Astrocyte (in vitro differentiated cells and primary cell): ENCODE measurements at regions not wholly inside any gene's neighbourhood (a gene's known extent, or its start where the extent isn't known, plus 50 kb on each side); places are given as distances from the start of the nearest gene placed in this dataset.

Experiments
- DNase-seq: peaks from one replicate; pipeline ENCODE4 v3.0.0-alpha.2; 2010; ENCODE audit warnings: low read depth
- FAIRE-seq: peaks from 2 replicates; lab custom pipeline; 2011; peaks lifted over from hg19 to GRCh38; lab: Jason Lieb, UNC
- H2AFZ ChIP-seq: 2 replicates; pipeline ENCODE4 v1.6.0; 2012; ENCODE audit warnings: low read depth, low read length, inconsistent platforms
- H3K27ac ChIP-seq: 2 replicates; pipeline ENCODE4 v1.5.1; 2011; ENCODE audit warnings: low read depth, low read length, inconsistent platforms
- H3K27me3 ChIP-seq: 2 replicates; pipeline ENCODE4 v1.6.0; 2011; ENCODE audit warnings: low read length, inconsistent platforms; ENCODE audit not compliant: insufficient read depth
- H3K36me3 ChIP-seq: 2 replicates; pipeline ENCODE4 v1.5.1; 2011; ENCODE audit warnings: low read length, inconsistent platforms; ENCODE audit not compliant: insufficient read depth
- H3K4me1 ChIP-seq: 2 replicates; pipeline ENCODE4 v1.5.1; 2011; ENCODE audit warnings: low read length, inconsistent platforms; ENCODE audit not compliant: insufficient read depth
- H3K4me2 ChIP-seq: 2 replicates; pipeline ENCODE4 v1.6.0; 2012; ENCODE audit warnings: low read length, inconsistent platforms
- H3K4me3 ChIP-seq: 2 replicates; pipeline ENCODE4 v1.5.1; 2011; ENCODE audit warnings: low read depth, mild to moderate bottlenecking, low read length, inconsistent platforms; ENCODE audit not compliant: insufficient read depth
- H3K79me2 ChIP-seq: 2 replicates; pipeline ENCODE4 v1.6.0; 2012; ENCODE audit warnings: mild to moderate bottlenecking, low read length, inconsistent platforms; ENCODE audit not compliant: insufficient read depth
- H3K9ac ChIP-seq: 2 replicates; pipeline ENCODE4 v1.6.0; 2012; ENCODE audit warnings: mild to moderate bottlenecking, low read length, inconsistent platforms
- H3K9me3 ChIP-seq: 2 replicates; pipeline ENCODE4 v1.5.1; 2012; ENCODE audit warnings: low read depth, mild to moderate bottlenecking, low read length, inconsistent platforms; ENCODE audit not compliant: insufficient read depth
- H4K20me1 ChIP-seq: 2 replicates; pipeline ENCODE4 v1.6.0; 2012; ENCODE audit warnings: low read length, inconsistent platforms; ENCODE audit not compliant: insufficient read depth
- H3K27ac Mint-ChIP-seq: one replicate; pipeline ENCODE4 v1.8.0; 2021; ENCODE audit warnings: mild to moderate bottlenecking, mixed read lengths; ENCODE audit not compliant: unreplicated experiment
- H3K27me3 Mint-ChIP-seq: one replicate; pipeline ENCODE4 v1.8.0; 2021; ENCODE audit warnings: low read depth, mixed read lengths; ENCODE audit not compliant: unreplicated experiment
- H3K36me3 Mint-ChIP-seq: one replicate; pipeline ENCODE4 v1.8.0; 2021; ENCODE audit warnings: low read depth, mixed read lengths; ENCODE audit not compliant: unreplicated experiment
- H3K4me1 Mint-ChIP-seq: one replicate; pipeline ENCODE4 v1.8.0; 2021; ENCODE audit warnings: low read depth, mixed read lengths; ENCODE audit not compliant: unreplicated experiment
- H3K4me3 Mint-ChIP-seq: one replicate; pipeline ENCODE4 v1.8.0; 2021; ENCODE audit warnings: mild to moderate bottlenecking, moderate library complexity, mixed read lengths; ENCODE audit not compliant: unreplicated experiment
- H3K9me3 Mint-ChIP-seq: one replicate; pipeline ENCODE4 v1.8.0; 2021; ENCODE audit warnings: mild to moderate bottlenecking, mixed read lengths; ENCODE audit not compliant: unreplicated experiment
- EZH2 ChIP-seq: IDR thresholded peaks from 2 replicates; pipeline ENCODE4 v1.6.1; 2012; ENCODE audit warnings: mild to moderate bottlenecking, low read length, inconsistent platforms; ENCODE audit not compliant: insufficient read depth
- TF ChIP-seq, protein P1 (sequence below): IDR thresholded peaks from 2 replicates; pipeline ENCODE4 v1.5.1; 2011; ENCODE audit warnings: low read depth, mild to moderate bottlenecking, inconsistent platforms, low read length, moderate library complexity; ENCODE audit not compliant: insufficient read depth

DNA sequence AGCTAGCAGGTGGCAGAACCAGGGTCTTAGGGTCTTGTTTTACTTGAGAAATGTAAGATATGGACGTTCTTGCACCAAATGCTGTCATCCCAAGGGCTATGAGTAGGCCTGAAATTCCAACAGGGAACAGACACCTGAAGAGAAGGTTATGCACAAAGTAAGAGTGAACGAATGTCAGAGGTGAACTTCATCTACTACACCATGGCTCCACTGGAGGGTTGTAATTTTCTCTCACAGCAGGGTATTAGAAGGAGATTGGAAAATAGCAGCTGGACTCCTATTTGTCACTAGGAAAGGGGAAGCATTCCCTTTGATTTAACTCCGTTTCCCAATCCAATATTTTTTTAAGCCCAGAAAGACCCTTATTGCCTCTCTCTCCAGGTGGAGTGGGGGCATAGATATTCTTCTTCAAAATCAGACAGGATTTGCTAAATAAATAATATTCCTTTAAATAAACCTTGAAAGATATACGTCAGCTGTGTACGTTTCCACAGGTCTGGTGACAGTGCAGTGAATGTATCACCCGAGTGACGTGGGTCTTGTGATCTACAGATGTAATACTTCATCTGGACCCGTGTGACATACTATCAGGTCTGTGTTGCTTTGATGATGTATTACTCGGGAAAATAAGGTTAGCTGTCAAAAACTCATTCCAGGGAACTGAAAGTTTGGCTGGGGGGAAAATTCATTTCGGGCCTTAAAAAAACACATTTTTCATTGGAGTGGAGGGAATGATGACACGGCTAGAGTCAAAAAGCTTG is 302.6 kb downstream of the CHL1 start:
- no peaks in the 10 kb centered on the region for H3K36me3 Mint-ChIP-seq
- no peak overlapping the region for H2AFZ ChIP-seq

GRCh38 chr3:502486-502885 is 305.9 kb downstream of the CHL1 start:
- H3K36me3 ChIP-seq, result no peaks in the 10 kb centered on the region
- H4K20me1 ChIP-seq, result no peaks in the 10 kb centered on the region
- no peak overlapping the region for H3K4me2 ChIP-seq
- H3K27me3 ChIP-seq, result no peaks in the 10 kb centered on the region
- no peak for TF ChIP-seq EZH2
- TF ChIP-seq, protein P1, sequence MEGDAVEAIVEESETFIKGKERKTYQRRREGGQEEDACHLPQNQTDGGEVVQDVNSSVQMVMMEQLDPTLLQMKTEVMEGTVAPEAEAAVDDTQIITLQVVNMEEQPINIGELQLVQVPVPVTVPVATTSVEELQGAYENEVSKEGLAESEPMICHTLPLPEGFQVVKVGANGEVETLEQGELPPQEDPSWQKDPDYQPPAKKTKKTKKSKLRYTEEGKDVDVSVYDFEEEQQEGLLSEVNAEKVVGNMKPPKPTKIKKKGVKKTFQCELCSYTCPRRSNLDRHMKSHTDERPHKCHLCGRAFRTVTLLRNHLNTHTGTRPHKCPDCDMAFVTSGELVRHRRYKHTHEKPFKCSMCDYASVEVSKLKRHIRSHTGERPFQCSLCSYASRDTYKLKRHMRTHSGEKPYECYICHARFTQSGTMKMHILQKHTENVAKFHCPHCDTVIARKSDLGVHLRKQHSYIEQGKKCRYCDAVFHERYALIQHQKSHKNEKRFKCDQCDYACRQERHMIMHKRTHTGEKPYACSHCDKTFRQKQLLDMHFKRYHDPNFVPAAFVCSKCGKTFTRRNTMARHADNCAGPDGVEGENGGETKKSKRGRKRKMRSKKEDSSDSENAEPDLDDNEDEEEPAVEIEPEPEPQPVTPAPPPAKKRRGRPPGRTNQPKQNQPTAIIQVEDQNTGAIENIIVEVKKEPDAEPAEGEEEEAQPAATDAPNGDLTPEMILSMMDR, result no peak
- H3K79me2 ChIP-seq, result no peaks in the 10 kb centered on the region
- no peak overlapping the region for H2AFZ ChIP-seq
- no peak overlapping the region for H3K4me3 Mint-ChIP-seq
- no peaks in the 10 kb centered on the region for H3K36me3 Mint-ChIP-seq
- H3K4me3 ChIP-seq, result no peak overlapping the region
- H3K9ac ChIP-seq, result no peak overlapping the region
- H3K27ac ChIP-seq, result no peak overlapping the region
- no peak overlapping the region for H3K27ac Mint-ChIP-seq
- no peaks in the 10 kb centered on the region for H3K9me3 ChIP-seq
- no peaks in the 10 kb centered on the region for H3K27me3 Mint-ChIP-seq
- H3K4me1 Mint-ChIP-seq, result no peaks in the 10 kb centered on the region
- no peak for FAIRE-seq
- peaks cover 3% of the 10 kb centered on the region for H3K9me3 Mint-ChIP-seq
- no peak for DNase-seq
- no peaks in the 10 kb centered on the region for H3K4me1 ChIP-seq

More for the DNA sequence above, 302.6 kb downstream of the CHL1 start:
- H3K79me2 ChIP-seq, result no peaks in the 10 kb centered on the region
- FAIRE-seq, result no peak
- H3K4me1 ChIP-seq, result no peaks in the 10 kb centered on the region
- Mint-ChIP-seq H3K4me3 (no peak overlapping the region), H3K9me3 (peaks cover 3% of the 10 kb centered on the region), H3K27ac (no peak overlapping the region), H3K27me3 (no peaks in the 10 kb centered on the region), H3K4me1 (no peaks in the 10 kb centered on the region)
- no peaks in the 10 kb centered on the region for H3K9me3 ChIP-seq
- no peaks in the 10 kb centered on the region for H3K36me3 ChIP-seq
- no peak overlapping the region for H3K4me2 ChIP-seq
- no peak for TF ChIP-seq EZH2
- TF ChIP-seq, protein P1, result no peak
- no peaks in the 10 kb centered on the region for H4K20me1 ChIP-seq
- no peak for DNase-seq
- H3K27me3 ChIP-seq, result no peaks in the 10 kb centered on the region
- no peak overlapping the region for H3K27ac ChIP-seq
- no peak overlapping the region for H3K9ac ChIP-seq
- no peak overlapping the region for H3K4me3 ChIP-seq

- Histone ChIP-seq H3K4me2 (no peak overlapping the region), H2AFZ (no peak overlapping the region), H3K27me3 (no peaks in the 10 kb centered on the region), H3K36me3 (no peaks in the 10 kb centered on the region), H3K27ac (no peak overlapping the region), H3K4me1 (no peaks in the 10 kb centered on the region), H3K9ac (no peak overlapping the region), H3K4me3 (no peak overlapping the region), H3K9me3 (no peaks in the 10 kb centered on the region), H3K79me2 (no peaks in the 10 kb centered on the region), H4K20me1 (no peaks in the 10 kb centered on the region)
- DNase-seq (no peak), FAIRE-seq (no peak)
- no peaks in the 10 kb centered on the region for H3K27me3 Mint-ChIP-seq
- H3K4me1 Mint-ChIP-seq, result no peaks in the 10 kb centered on the region
- no peak for TF ChIP-seq EZH2
- TF ChIP-seq, protein P1, result no peak
- H3K4me3 Mint-ChIP-seq, result no peak overlapping the region
- H3K9me3 Mint-ChIP-seq, result peaks cover 3% of the 10 kb centered on the region
- H3K27ac Mint-ChIP-seq, result no peak overlapping the region
- no peaks in the 10 kb centered on the region for H3K36me3 Mint-ChIP-seq
Measured at GRCh38 chr3:513301-513700, 316.7 kb downstream of the CHL1 start.
